CD4-positive, alpha-beta T cell (primary cell): ENCODE measurements at regions not wholly inside any gene's neighbourhood (a gene's known extent, or its start where the extent isn't known, plus 50 kb on each side); places are given as distances from the start of the nearest gene placed in this dataset.

Experiments used
- ATAC-seq: fragments of 200-7000 bp; cut with Tn5 transposase; one replicate; pipeline ENCODE4 v1.10.0; 2022; ENCODE audit warnings: mild to moderate bottlenecking; ENCODE audit not compliant: poor library complexity
- CTCF ChIA-PET: fragments of 350-600 bp; sonication (Branson Sonifier 250); formaldehyde crosslinking; loops from one replicate; lab custom pipeline; 2021; ENCODE audit warnings: antibody characterized with exemption, inconsistent platforms; lab: Charles Lee
- POLR2A ChIA-PET: fragments of 350-600 bp; sonication (Branson Sonifier 250); formaldehyde crosslinking; loops from one replicate; lab custom pipeline; 2021; ENCODE audit warnings: antibody characterized with exemption, inconsistent platforms; lab: Charles Lee
- DNase-seq, 14 experiments: peaks; one replicate each; pipeline ENCODE4 v3.0.0-alpha.2; 2013 to 2020; ENCODE audit warnings: mixed read lengths in 2 of 14
- H3K27ac ChIP-seq, 2 donors: one replicate each; pipeline versions ENCODE4 v1.5.1 to v1.7.0; 2013; ENCODE audit warnings: low read length in 2 of 2, low read depth in 1 of 2, mild to moderate bottlenecking in 1 of 2
- H3K27me3 ChIP-seq, 2 experiments: 1 replicate in 1 of 2; 2 replicates in 1 of 2; pipeline versions ENCODE4 v1.6.1 to v1.7.0; 2013; ENCODE audit warnings: low read length in 2 of 2, control low read depth in 1 of 2, mild to moderate bottlenecking in 1 of 2, moderate library complexity in 1 of 2; ENCODE audit not compliant: insufficient read depth in 2 of 2, control insufficient read depth in 1 of 2
- H3K36me3 ChIP-seq: one replicate; pipeline ENCODE4 v1.6.1; 2013; ENCODE audit warnings: low read length, control low read depth; ENCODE audit not compliant: insufficient read depth
- H3K4me1 ChIP-seq: one replicate; pipeline ENCODE4 v1.6.1; 2013; ENCODE audit warnings: low read length, control low read depth; ENCODE audit not compliant: insufficient read depth
- H3K4me3 ChIP-seq: one replicate; pipeline ENCODE4 v1.5.1; 2013; ENCODE audit warnings: mild to moderate bottlenecking, low read length, moderate library complexity
- H3K9me3 ChIP-seq, 2 experiments: 1 replicate in 1 of 2; 2 replicates in 1 of 2; pipeline versions ENCODE4 v1.6.1 to v1.7.0; 2013; ENCODE audit warnings: low read length in 2 of 2, mild to moderate bottlenecking in 2 of 2, control low read depth in 1 of 2, moderate library complexity in 1 of 2; ENCODE audit not compliant: control insufficient read depth in 1 of 2, insufficient read depth in 1 of 2
- H3K27ac Mint-ChIP-seq: one replicate; pipeline ENCODE4 v1.8.0; 2020; ENCODE audit warnings: mixed read lengths
- H3K27me3 Mint-ChIP-seq: one replicate; pipeline ENCODE4 v1.8.0; 2021; ENCODE audit warnings: mixed read lengths
- H3K36me3 Mint-ChIP-seq: one replicate; pipeline ENCODE4 v1.8.0; 2021; ENCODE audit warnings: low read depth, mixed read lengths
- H3K4me1 Mint-ChIP-seq: one replicate; pipeline ENCODE4 v1.8.0; 2021; ENCODE audit warnings: low read depth, mixed read lengths
- H3K4me3 Mint-ChIP-seq: one replicate; pipeline ENCODE4 v1.8.0; 2020; ENCODE audit warnings: mild to moderate bottlenecking, mixed read lengths
- H3K9me3 Mint-ChIP-seq: one replicate; pipeline ENCODE4 v1.8.0; 2020; ENCODE audit warnings: mixed read lengths
- CTCF ChIP-seq: fragments of 200-600 bp; IDR thresholded peaks from one replicate; pipeline ENCODE4 v1.8.0; 2022; ENCODE audit warnings: antibody characterized with exemption, mild to moderate bottlenecking
- intact Hi-C, 2 experiments: fragments of 100-400 bp; cut with DNase I in 1 of 2; cut with micrococcal nuclease in 1 of 2; formaldehyde crosslinking; loops; one replicate each; pipeline versions ENCODE4 v1.15.1 to v1.9.0; 2023 to 2025; cut with DNase I, micrococcal nuclease

DNA sequence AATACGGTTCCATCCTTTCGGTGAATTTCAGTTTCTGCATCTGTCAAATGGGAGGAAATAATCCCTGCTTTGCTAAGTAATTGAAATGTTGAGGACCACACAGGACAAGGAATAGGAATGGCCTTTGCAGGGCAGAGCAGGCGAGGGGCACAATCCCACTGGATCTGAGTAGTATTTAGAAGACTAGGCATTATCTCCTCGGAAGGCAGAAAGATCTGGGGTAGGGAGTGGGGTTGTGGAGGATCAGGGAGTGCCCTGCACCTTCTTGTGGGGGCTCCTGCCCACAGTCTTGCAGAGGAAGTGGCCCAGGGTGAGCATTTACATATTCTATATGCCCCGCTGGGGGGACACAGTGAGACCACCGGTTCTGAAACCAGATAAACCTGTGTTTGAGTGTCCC lies 87.1 kb upstream of the SIRPA start:
- H3K27ac ChIP-seq: no peak overlapping the region
- intact Hi-C loops: no loop called here
- no peaks in the 10 kb centered on the region for H3K36me3 ChIP-seq
- H3K9me3 ChIP-seq: no peaks in the 10 kb centered on the region
- Mint-ChIP-seq H3K9me3 (no peaks in the 10 kb centered on the region), H3K27ac (no peak overlapping the region), H3K4me3 (no peak overlapping the region), H3K4me1 (peaks cover 14% of the 10 kb centered on the region), H3K36me3 (no peaks in the 10 kb centered on the region), H3K27me3 (peaks cover 57% of the 10 kb centered on the region)
- no peak for TF ChIP-seq CTCF
- POLR2A ChIA-PET: no interaction called here
- no peak overlapping the region for H3K4me3 ChIP-seq
- ATAC-seq (no peak), DNase-seq (no peak)
- CTCF ChIA-PET: no interaction called here
- H3K27me3 ChIP-seq: peaks cover 17 to 24% of the 10 kb centered on the region in 2 experiments
- H3K4me1 ChIP-seq: peaks cover 13% of the 10 kb centered on the region

DNA sequence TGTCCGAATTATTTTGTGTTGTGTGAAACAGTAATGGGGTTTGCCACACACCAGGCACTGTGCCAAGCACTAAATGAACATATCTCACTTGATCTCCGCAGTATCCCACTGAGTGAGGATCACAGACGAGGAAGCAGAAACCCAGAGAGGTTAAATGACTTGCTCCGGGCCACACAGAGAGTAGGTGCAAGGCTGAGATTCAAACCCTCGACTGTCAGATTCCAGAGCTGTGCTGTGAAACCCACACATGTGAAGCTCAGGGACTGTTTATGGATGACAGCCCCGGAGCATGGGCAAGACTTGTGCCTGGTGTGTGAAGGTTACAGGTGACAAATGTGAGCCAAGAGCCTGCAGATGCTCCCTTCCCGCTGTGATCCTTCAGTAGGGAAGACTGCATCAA lies 87.8 kb upstream of the SIRPA start:
- peaks cover 60% of the 10 kb centered on the region for H3K27me3 Mint-ChIP-seq
- DNase-seq: no peak
- Histone ChIP-seq H3K4me1 (peaks cover 20% of the 10 kb centered on the region), H3K4me3 (no peak overlapping the region), H3K27ac (no peak overlapping the region), H3K9me3 (no peaks in the 10 kb centered on the region), H3K36me3 (no peaks in the 10 kb centered on the region), H3K27me3 (peaks cover 23 to 31% of the 10 kb centered on the region in 2 experiments)
- ChIA-PET POLR2A (no interaction called here), CTCF (no interaction called here)
- no peak overlapping the region for H3K27ac Mint-ChIP-seq
- intact Hi-C loops: no loop called here
- H3K4me3 Mint-ChIP-seq: no peak overlapping the region
- ATAC-seq: no peak
- H3K36me3 Mint-ChIP-seq: no peaks in the 10 kb centered on the region
- no peaks in the 10 kb centered on the region for H3K9me3 Mint-ChIP-seq
- no peak for TF ChIP-seq CTCF
- H3K4me1 Mint-ChIP-seq: peaks cover 17% of the 10 kb centered on the region

- intact Hi-C loops: no loop called here
- ATAC-seq: no peak
Measured at GRCh38 chr20:1806456-1806855, 88.8 kb upstream of the SIRPA start.

More at GRCh38 chr20:1806456-1806855, 88.8 kb upstream of the SIRPA start:
- Histone ChIP-seq H3K36me3 (no peaks in the 10 kb centered on the region), H3K27ac (no peak overlapping the region), H3K4me3 (no peak overlapping the region), H3K9me3 (no peaks in the 10 kb centered on the region), H3K27me3 (peaks cover 27 to 41% of the 10 kb centered on the region in 2 experiments), H3K4me1 (peaks cover 25% of the 10 kb centered on the region)
- Mint-ChIP-seq H3K27me3 (peaks cover 67% of the 10 kb centered on the region), H3K36me3 (no peaks in the 10 kb centered on the region), H3K27ac (no peak overlapping the region), H3K9me3 (no peaks in the 10 kb centered on the region), H3K4me1 (peaks cover 24% of the 10 kb centered on the region), H3K4me3 (no peak overlapping the region)
- TF ChIP-seq CTCF: no peak
- CTCF ChIA-PET: no interaction called here
- POLR2A ChIA-PET: no interaction called here
- DNase-seq: no peak
